GM12892 (cell line): ENCODE measurements at regions not wholly inside any gene's neighbourhood (a gene's known extent, or its start where the extent isn't known, plus 50 kb on each side); places are given as distances from the start of the nearest gene placed in this dataset.
"Not testable (repeated sequence)": the region's sequence is repeated elsewhere in the genome, so short reads cannot be mapped to it uniquely, and the experiment has no call there.

ENCODE experiments used
- DNase-seq: peaks from one replicate; pipeline ENCODE4 v3.0.0; 2011; ENCODE audit not compliant: insufficient read length
- FAIRE-seq: peaks from 2 replicates; lab custom pipeline; 2011; peaks lifted over from hg19 to GRCh38; lab: Jason Lieb, UNC
- POLR2A ChIP-seq: IDR thresholded peaks from 2 replicates; pipeline ENCODE4 v1.6.1; 2011; ENCODE audit warnings: low read depth, low read length, control low read depth
- POLR2AphosphoS5 ChIP-seq: IDR thresholded peaks from 2 replicates; pipeline ENCODE4 v1.6.1; 2011; ENCODE audit warnings: low read depth, low read length, control low read depth
- TAF1 ChIP-seq: IDR thresholded peaks from 2 replicates; pipeline ENCODE4 v1.6.1; 2011; ENCODE audit warnings: low read depth, mild to moderate bottlenecking, control low read depth, low read length, borderline replicate concordance

DNA sequence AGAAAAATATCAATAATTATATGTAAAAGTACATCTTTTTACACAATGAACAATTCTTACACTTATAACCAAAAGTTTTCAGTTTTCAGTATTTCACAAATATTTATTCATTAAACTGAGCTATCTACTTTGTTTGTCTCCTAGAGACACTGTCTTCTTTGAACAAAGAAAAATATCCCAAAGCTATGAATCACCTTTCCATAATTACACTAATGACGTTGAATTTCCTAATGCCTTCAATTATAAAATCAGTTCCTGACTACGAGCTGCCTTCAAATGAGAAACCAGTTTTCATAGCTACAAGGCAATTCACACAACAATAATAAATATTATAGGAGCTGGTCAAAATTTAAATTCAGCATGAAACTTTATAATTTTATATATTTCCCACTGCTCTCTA, 201.8 kb upstream of the BRINP3 start:
- FAIRE-seq = no peak
- DNase-seq = no peak
- TF ChIP-seq POLR2AphosphoS5 (no peak), TAF1 (no peak), POLR2A (no peak)

DNA sequence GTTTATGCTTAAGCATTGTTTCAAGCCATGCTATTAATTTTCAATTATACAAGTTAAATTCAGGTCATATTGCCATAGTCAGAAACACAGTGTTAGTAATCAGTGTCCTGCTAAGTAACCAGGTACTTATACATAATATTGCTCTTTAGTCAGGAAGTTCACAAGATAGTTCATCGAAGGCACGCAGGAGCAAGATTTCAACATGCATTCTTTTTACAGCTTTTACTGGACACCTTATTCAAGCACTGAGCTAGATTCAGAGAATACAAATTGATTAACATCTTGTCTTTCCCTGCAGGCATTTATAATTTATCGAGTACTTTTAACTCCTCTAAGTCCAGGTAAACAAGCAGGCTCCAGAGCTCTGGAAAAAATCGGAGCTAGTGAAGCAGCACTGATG, 202.3 kb upstream of the BRINP3 start:
- TF ChIP-seq POLR2AphosphoS5 (no peak), POLR2A (no peak)
- DNase-seq (no peak), FAIRE-seq (no peak)

DNA sequence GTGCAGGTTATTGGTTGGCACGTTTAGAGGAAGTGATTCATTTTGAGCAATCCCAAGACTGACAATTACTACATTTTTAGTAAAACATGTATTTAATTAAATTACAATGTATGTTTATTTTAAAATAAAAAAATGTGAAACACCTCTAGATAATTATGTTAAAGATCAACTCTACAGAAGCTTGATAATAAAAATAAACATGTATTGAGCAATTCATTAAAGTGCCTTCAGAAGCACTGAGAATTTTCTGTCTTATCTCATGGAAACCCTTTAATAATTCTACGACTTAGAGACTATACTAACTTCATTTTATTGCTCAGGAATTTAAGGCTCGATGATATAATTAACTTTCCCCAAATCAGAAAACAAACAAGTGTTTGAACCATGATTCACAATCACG, 208.0 kb upstream of the BRINP3 start:
- DNase-seq (no peak), FAIRE-seq (no peak)
- TF ChIP-seq POLR2AphosphoS5 (no peak), POLR2A (no peak), TAF1 (no peak)

DNA sequence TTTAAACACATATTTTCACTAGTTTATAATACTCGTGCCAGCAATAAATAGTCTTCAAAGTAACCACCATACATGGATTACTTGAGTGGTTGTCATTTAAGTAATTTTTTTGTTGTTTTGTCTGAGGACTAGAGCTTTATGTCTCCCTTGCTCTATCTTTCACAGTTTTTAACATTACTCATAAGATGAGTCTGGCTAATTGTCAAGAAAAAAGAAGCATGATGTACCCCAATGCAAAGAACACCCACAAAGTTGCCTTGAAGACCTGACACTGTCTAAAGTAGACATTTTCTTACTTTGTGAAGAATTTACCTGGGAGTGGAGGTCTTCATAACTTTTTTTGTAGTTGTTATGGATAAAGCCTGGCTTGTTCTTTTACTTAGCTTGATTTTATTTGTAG, 210.4 kb upstream of the BRINP3 start:
- no peak for DNase-seq
- TF ChIP-seq POLR2A (no peak), TAF1 (no peak), POLR2AphosphoS5 (no peak)
- no peak for FAIRE-seq

DNA sequence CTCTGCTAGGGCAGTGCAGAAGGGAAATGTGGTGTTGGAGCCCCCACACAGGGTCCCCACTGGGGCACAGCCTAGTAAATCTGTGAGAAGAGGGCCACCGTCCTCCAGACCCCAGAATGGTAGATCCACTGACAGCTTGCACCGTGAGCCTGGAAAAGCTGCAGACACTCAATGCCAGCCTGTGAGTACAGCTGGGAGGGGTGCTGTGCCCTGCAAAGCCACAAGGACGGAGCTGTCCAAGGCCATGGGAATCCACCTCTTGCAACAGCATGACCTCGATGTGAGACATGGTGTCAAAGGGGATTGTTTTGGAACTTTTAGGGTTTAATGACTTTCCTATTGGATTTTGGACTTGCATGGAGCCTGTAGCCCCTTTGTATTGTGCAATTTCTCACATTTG, 220.8 kb upstream of the BRINP3 start:
- not testable (repeated sequence) for FAIRE-seq, DNase-seq

DNA sequence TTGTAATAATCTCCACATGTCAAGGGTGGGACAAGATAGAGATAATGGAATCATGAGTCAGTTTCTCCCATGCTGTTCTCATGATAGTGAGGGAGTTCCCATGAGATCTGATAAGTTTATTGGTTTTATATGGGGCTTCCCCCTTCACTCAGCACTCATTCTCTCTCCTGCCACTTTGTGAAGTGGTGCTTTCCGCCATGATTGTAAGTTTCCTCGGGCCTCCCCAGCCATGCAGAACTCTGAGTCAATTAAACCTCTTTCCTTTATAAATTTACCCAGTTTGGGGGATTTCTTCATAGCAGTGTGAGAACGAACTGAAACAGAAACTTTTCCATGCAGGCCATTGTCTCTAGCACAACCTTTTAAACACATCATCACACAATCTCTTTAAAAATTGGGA, 221.5 kb upstream of the BRINP3 start:
- FAIRE-seq = no peak
- DNase-seq = no peak
- TF ChIP-seq POLR2A (no peak), POLR2AphosphoS5 (no peak), TAF1 (no peak)

DNA sequence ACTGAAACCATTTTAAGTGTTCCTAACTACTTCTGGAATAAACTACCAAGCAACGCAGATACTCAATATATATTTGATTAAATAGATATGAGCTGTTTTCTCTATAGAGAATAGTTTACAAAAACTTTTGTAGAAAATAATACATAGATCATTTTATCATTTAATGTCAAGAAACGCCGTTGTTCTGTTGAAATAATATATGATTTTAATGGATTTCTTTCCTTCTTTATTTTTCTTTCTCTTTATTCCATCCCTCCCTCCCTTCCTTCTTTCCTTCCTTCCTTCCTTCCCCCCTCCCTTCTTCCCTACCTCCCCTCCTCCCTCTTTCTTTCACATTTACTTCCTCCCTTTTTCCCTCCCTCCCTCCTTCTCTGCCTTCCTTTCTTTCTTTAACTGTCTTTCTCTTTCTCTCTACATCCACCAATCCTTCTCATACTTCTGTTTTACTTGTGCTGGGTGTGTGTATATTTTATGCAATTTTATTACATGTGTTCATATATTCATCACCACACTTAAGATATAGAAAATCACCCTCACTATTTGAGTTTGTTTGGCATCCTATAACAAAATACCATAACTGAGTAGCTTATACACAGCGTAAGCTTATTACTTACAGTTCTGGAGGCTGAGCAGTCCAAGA, 230.9 kb upstream of the BRINP3 start:
- DNase-seq (no peak), FAIRE-seq (no peak)
- TF ChIP-seq TAF1 (no peak), POLR2A (no peak), POLR2AphosphoS5 (no peak)

DNA sequence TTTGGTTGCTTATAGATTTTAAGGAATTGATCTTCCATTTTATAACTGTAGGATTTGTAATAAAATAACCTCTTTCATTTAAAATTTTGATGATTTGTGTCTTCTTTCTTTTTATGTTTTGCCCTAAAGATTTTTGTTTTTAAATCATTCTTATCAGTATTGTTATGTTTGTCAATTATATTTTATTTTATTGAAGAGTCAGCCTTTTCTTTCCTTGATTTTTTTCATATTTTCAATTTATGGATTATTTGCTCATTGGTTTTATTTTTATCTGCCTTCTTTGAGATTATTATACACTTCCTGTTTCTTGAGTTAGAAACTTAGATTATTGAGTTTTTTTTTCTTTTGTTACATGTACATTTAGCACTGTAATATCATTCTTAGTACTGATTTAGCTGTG, 233.4 kb upstream of the BRINP3 start:
- no peak for FAIRE-seq
- DNase-seq = no peak
- TF ChIP-seq POLR2A = no peak
- no peak for TF ChIP-seq POLR2AphosphoS5
- no peak for TF ChIP-seq TAF1

DNA sequence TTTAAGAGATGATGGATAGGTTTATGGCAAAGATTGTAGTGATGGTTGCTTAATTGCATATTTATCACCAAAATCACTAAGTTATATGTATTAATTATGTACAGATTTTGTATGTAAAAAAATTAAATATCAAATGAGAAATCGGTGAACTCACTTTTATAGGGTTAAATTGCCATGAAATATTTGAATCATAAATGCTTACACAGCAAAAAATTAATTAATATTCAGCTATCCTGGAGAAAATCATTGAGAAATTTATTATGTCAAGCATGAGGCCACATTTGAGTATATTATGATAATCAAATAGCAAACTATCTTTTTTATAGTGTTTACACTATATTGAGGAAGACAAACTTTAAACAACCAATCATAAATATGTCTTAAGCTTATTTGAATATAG, 239.4 kb upstream of the BRINP3 start:
- DNase-seq = no peak
- FAIRE-seq = no peak
- TF ChIP-seq POLR2AphosphoS5 (no peak), POLR2A (no peak), TAF1 (no peak)

DNA sequence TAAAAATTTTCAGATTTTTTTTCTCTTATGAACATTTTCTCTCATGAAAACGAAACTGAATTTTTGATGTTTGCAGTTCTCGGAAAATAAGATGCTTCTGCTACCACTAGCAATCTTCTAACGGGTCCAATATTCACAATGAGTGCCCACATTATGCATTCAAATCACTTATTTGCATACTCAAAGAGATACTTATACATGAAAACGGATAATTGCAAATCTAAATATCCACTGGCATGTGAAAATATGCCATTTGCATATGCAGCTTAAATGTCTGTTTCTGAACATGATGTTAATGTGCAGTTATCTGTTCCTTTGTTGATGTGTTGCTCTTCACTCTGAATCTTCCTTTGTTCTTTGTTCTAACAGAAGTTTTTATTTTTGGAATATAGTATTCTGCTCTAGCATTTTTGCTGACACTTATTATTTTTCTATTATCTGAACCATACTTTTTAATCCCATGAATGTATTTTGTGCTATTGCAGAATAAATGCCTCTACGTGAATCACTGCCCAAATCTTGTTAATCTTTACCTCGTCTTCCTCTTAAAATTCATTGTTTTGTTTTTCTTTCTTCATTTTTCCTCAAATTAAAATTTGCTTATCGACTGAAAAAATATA, 259.4 kb upstream of the BRINP3 start:
- DNase-seq (no peak), FAIRE-seq (no peak)
- no peak for TF ChIP-seq TAF1
- no peak for TF ChIP-seq POLR2A
- no peak for TF ChIP-seq POLR2AphosphoS5

DNA sequence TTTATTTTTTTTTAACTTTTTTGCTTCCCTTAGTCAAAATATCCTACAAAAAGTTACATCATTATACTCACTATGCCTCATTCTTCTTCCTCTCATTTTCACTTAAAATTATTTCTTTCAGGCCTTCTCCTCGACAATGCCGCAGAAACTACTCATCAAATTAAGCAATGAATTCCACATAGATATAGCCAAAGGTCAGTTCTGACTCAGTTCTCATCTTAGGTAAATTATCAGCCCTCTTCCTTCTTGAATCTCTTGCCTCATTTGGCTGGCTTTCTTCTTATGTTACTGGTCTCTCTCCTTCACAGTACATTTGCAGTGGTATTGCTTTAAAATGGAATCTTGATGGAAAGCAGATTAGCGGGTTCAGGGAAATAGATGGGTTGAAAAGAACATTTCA, 260.7 kb upstream of the BRINP3 start:
- DNase-seq (no peak), FAIRE-seq (no peak)
- no peak for TF ChIP-seq POLR2AphosphoS5
- TF ChIP-seq TAF1 = no peak
- no peak for TF ChIP-seq POLR2A

DNA sequence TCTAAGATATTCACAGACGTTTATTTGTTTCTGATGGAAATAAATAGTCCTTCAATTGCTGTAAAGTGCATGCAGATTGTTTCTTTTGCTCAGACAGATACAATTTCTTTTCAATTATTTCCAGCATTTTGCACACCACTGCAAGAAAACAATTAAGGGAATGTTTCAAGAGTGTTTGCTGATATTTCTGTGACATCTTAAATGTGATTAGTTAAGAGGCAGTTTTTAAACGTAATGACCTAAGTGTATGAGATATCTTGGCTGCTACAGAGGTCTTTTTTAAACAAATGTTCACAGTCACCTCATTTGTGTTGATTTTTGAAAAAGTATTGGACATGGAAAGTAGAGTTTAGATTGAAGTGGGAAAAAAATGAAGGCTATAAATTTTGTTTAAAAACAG, 262.3 kb upstream of the BRINP3 start:
- FAIRE-seq (no peak), DNase-seq (no peak)
- TF ChIP-seq TAF1 (no peak), POLR2AphosphoS5 (no peak), POLR2A (no peak)

DNA sequence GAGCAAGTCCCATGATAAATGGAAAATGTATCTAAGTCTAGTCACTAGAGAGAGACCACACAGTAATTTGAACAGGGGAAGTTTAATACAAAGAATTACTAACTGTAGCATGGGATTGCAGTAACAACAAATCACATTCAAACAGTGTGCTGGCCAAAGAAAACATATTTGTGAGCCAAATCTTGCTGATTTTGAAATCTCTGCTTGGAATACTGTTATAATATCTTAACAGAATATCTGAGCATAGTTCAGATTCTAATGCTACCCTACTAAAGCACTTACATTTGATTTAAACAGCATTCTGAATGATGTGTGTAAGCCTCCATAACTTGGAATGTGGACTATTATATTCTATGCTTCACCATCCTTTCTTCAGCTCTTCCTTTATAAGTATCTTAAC, 270.0 kb upstream of the BRINP3 start:
- DNase-seq (no peak), FAIRE-seq (no peak)
- TF ChIP-seq POLR2AphosphoS5 (no peak), POLR2A (no peak), TAF1 (no peak)
